ENCODE measurements at regions not wholly inside any gene's neighbourhood (a gene's known extent, or its start where the extent isn't known, plus 50 kb on each side); places are given as distances from the start of the nearest gene placed in this dataset.

DNA sequence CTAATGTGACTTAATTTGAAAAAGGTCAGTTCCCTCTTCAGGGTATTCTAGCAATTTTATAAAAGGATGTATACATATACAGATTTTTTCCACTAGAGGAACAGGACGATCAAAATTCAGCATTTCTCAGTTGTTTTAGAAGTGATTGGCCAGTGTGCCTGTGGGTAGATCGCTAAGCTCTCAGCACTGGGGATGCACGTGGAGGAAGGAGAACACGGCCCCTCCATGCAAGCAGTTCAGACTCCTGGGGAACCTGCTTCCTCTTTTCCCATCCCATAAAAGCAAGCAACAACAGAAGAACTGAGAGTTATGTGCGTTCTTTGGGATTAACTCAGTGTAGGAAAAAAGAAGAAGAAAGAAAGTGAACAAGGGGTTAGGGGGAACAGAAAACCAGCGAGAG lies 328.8 kb downstream of the FOXO1 start:
- Histone ChIP-seq H4K20me1 (replicated peaks; ENCODE audit: control insufficient read depth, insufficient read depth, low read length) (no peaks in the 10 kb centered on the region), H3K9me3 (replicated peaks; ENCODE audit: control insufficient read depth, insufficient read depth, low read depth, low read length) (no peaks in the 10 kb centered on the region), H3K9ac (ENCODE audit: insufficient read depth in 1 of 2, low read depth in 2 of 2, low read length in 2 of 2) (no peak overlapping the region), H2AFZ (ENCODE audit: low read depth, low read length) (no peak overlapping the region), H3K27ac (ENCODE audit: extremely low read depth, low read depth, low read length) (no peak overlapping the region), H3K4me2 (ENCODE audit: insufficient read depth, low read length) (no peak overlapping the region), H3K79me2 (ENCODE audit: control insufficient read depth, insufficient read depth, low read length) (no peaks in the 10 kb centered on the region), H3K36me3 (ENCODE audit: control insufficient read depth, insufficient read depth, low read length) (no peaks in the 10 kb centered on the region), H3K4me1 (replicated peaks in 1 of 2; ENCODE audit: control insufficient read depth in 2 of 2, insufficient read depth in 2 of 2, low read length in 2 of 2) (no peaks in the 10 kb centered on the region), H3K9me1 (ENCODE audit: control insufficient read depth, insufficient read depth, low read length) (no peaks in the 10 kb centered on the region), H3K4me3 (no peak overlapping the region), H3K27me3 (ENCODE audit: control insufficient read depth in 2 of 2, insufficient read depth in 2 of 2, low read length in 2 of 2) (peaks cover 0 to 5% of the 10 kb centered on the region in 2 experiments; a peak in 2 of 5 replicates)
- POLR2A ChIA-PET = no interaction called here
- WGBS (ENCODE audit: insufficient coverage, low coverage, missing lambda C conversion rate) = 0% methylated on average over 5 of the region's 6 CpGs
- DNase-seq (ENCODE audit: extremely low read depth in 1 of 4, low spot score in 3 of 4) (no peak), ATAC-seq (no peak), FAIRE-seq (no peak)
- BruUV-seq (replicated peaks) = no TSS peak
- in situ Hi-C loops (cut with MboI) (no loop called here), intact Hi-C loops (cut with micrococcal nuclease) (no loop called here)
- CTCF ChIA-PET (ENCODE audit: low intra/inter-chr PET ratio) = no interaction called here
- no peak for TF ChIP-seq NEUROD1 (IDR thresholded peaks at IDR 0.05; ENCODE audit: borderline replicate concordance, low read depth, low read length, partially characterized antibody)
- no peak for TF ChIP-seq KLF6 (CRISPR knock-in tag; IDR thresholded peaks at IDR 0.05; ENCODE audit: borderline replicate concordance)
- TF ChIP-seq, protein P1, sequence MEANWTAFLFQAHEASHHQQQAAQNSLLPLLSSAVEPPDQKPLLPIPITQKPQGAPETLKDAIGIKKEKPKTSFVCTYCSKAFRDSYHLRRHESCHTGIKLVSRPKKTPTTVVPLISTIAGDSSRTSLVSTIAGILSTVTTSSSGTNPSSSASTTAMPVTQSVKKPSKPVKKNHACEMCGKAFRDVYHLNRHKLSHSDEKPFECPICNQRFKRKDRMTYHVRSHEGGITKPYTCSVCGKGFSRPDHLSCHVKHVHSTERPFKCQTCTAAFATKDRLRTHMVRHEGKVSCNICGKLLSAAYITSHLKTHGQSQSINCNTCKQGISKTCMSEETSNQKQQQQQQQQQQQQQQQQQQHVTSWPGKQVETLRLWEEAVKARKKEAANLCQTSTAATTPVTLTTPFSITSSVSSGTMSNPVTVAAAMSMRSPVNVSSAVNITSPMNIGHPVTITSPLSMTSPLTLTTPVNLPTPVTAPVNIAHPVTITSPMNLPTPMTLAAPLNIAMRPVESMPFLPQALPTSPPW (CRISPR knock-in tag; IDR thresholded peaks at IDR 0.05) = no peak
- no peak for TF ChIP-seq SNIP1 (IDR thresholded peaks at IDR 0.05; ENCODE audit: low read depth)
- TF ChIP-seq FOXK1 (CRISPR knock-in tag; IDR thresholded peaks at IDR 0.05; ENCODE audit: borderline replicate concordance) = no peak
- no peak for TF ChIP-seq ZNF644 (tag; IDR thresholded peaks at IDR 0.05; ENCODE audit: low read depth)
- TF ChIP-seq KDM4B (IDR thresholded peaks at IDR 0.05; ENCODE audit: borderline replicate concordance in 2 of 2, low read depth in 1 of 2) = no peak
- TF ChIP-seq, protein P2, sequence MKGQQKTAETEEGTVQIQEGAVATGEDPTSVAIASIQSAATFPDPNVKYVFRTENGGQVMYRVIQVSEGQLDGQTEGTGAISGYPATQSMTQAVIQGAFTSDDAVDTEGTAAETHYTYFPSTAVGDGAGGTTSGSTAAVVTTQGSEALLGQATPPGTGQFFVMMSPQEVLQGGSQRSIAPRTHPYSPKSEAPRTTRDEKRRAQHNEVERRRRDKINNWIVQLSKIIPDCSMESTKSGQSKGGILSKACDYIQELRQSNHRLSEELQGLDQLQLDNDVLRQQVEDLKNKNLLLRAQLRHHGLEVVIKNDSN (CRISPR knock-in tag; IDR thresholded peaks at IDR 0.05) = no peak
- TF ChIP-seq RAD21 (CRISPR knock-in tag; conservative IDR thresholded peaks at IDR 0.05 in 1 of 2, IDR thresholded peaks at IDR 0.05 in 1 of 2) = no peak
- no peak for TF ChIP-seq NFE2 (IDR thresholded peaks at IDR 0.05; ENCODE audit: low read depth)
- no peak for TF ChIP-seq FOXM1 (IDR thresholded peaks at IDR 0.05; ENCODE audit: low read depth)
- TF ChIP-seq FOXM1 (CRISPR knock-in tag; IDR thresholded peaks at IDR 0.05; ENCODE audit: low read depth) = no peak
- no peak for TF ChIP-seq TRIM24 (IDR thresholded peaks at IDR 0.05)
- TF ChIP-seq ZNF197 (CRISPR knock-in tag; IDR thresholded peaks at IDR 0.05; ENCODE audit: low read depth) = no peak
- no peak for TF ChIP-seq SPI1 (IDR thresholded peaks at IDR 0.05; ENCODE audit: borderline replicate concordance, low read depth, low read length)
